B cell (primary cell): ENCODE measurements at regions not wholly inside any gene's neighbourhood (a gene's known extent, or its start where the extent isn't known, plus 50 kb on each side); places are given as distances from the start of the nearest gene placed in this dataset.
"Not testable (repeated sequence)": the region's sequence is repeated elsewhere in the genome, so short reads cannot be mapped to it uniquely, and the experiment has no call there.

Source experiments
- ATAC-seq: fragments of 200-7000 bp; cut with Tn5 transposase; one replicate; pipeline ENCODE4 v1.10.0; 2021; ENCODE audit warnings: low read depth, mild to moderate bottlenecking, moderate number of reproducible peaks, moderate library complexity
- CTCF ChIA-PET: fragments of 350-600 bp; sonication (Branson Sonifier 250); formaldehyde crosslinking; loops from one replicate; lab custom pipeline; 2021; ENCODE audit warnings: antibody characterized with exemption, inconsistent platforms; lab: Charles Lee
- POLR2A ChIA-PET: fragments of 350-600 bp; sonication (Branson Sonifier 250); formaldehyde crosslinking; loops from one replicate; lab custom pipeline; 2021; ENCODE audit warnings: antibody characterized with exemption; lab: Charles Lee
- DNase-seq: peaks from one replicate; pipeline ENCODE4 v3.0.0; 2013
- H2AFZ ChIP-seq: 2 replicates; pipeline ENCODE4 v1.6.1; 2012; ENCODE audit warnings: mild to moderate bottlenecking, low read depth, low read length; ENCODE audit not compliant: insufficient read depth, poor library complexity, severe bottlenecking
- H3K27ac ChIP-seq, 2 donors: 1 replicate in 1 of 2; 2 replicates in 1 of 2; pipeline ENCODE4 v1.5.1; 2012 to 2013; ENCODE audit warnings: low read length in 2 of 2, mild to moderate bottlenecking in 2 of 2, moderate library complexity in 1 of 2
- H3K27me3 ChIP-seq, 4 experiments: fragments of 200-600 bp in 1 of 4; sonication (generic) in 1 of 4; replicated peaks in 1 of 4; 1 replicate in 2 of 4; 2 replicates in 2 of 4; pipeline versions ENCODE4 v1.6.1 to v1.7.0; 2013 to 2016; ENCODE audit warnings: low read length in 3 of 4, mild to moderate bottlenecking in 2 of 4, mixed read lengths in 1 of 4, moderate library complexity in 1 of 4; ENCODE audit not compliant: insufficient read depth in 4 of 4, control insufficient read depth in 3 of 4; ENCODE audit errors: control extremely low read depth in 1 of 4
- H3K36me3 ChIP-seq, 2 experiments: replicated peaks in 1 of 2; 1 replicate in 1 of 2; 2 replicates in 1 of 2; pipeline versions ENCODE4 v1.6.1 to v1.7.1; 2013; ENCODE audit warnings: low read length in 1 of 2; ENCODE audit not compliant: insufficient read depth in 2 of 2, control insufficient read depth in 1 of 2; ENCODE audit errors: control extremely low read depth in 1 of 2, extremely low read depth in 1 of 2
- H3K4me1 ChIP-seq, 2 donors: fragments of 200-600 bp in 1 of 2; sonication (generic) in 1 of 2; 1 replicate in 1 of 2; 2 replicates in 1 of 2; pipeline versions ENCODE4 v1.5.1 to v1.6.1; 2013 to 2017; ENCODE audit warnings: low read length in 2 of 2; ENCODE audit not compliant: control insufficient read depth in 2 of 2, insufficient read depth in 2 of 2
- H3K4me2 ChIP-seq: replicated peaks from 2 replicates; pipeline ENCODE3; 2012; ENCODE audit warnings: mild to moderate bottlenecking, low read depth, low read length; ENCODE audit not compliant: poor library complexity, severe bottlenecking
- H3K4me3 ChIP-seq, 5 experiments: fragments of 200-600 bp in 1 of 5; sonication (generic) in 1 of 5; 1 replicate in 3 of 5; 2 replicates in 2 of 5; pipeline versions ENCODE4 v1.5.1 to v1.7.0; 2011 to 2016; ENCODE audit warnings: low read length in 4 of 5, mild to moderate bottlenecking in 4 of 5, low read depth in 2 of 5, control low read depth in 1 of 5, moderate library complexity in 1 of 5; ENCODE audit not compliant: insufficient read depth in 1 of 5; ENCODE audit errors: control extremely low read depth in 1 of 5, extremely low read depth in 1 of 5
- H3K79me2 ChIP-seq: fragments of 200-600 bp; sonication (generic); one replicate; pipeline ENCODE4 v1.6.0; 2016; ENCODE audit warnings: low read length; ENCODE audit not compliant: control insufficient read depth, insufficient read depth
- H3K9ac ChIP-seq: fragments of 200-600 bp; sonication (generic); 2 replicates; pipeline ENCODE4 v1.6.1; 2017; ENCODE audit warnings: mild to moderate bottlenecking, low read length, moderate library complexity
- H3K9me3 ChIP-seq, 3 donors: one replicate each; pipeline versions ENCODE4 v1.6.1 to v1.7.1; 2013; ENCODE audit warnings: low read length in 2 of 3; ENCODE audit not compliant: control insufficient read depth in 2 of 3, insufficient read depth in 1 of 3; ENCODE audit errors: control extremely low read depth in 1 of 3
- H4K20me1 ChIP-seq: 2 replicates; pipeline ENCODE4 v1.6.0; 2012; ENCODE audit warnings: mild to moderate bottlenecking, low read length; ENCODE audit not compliant: insufficient read depth, control insufficient read depth, poor library complexity, severe bottlenecking
- H3K27ac Mint-ChIP-seq: one replicate; pipeline ENCODE4 v1.8.0; 2021; ENCODE audit warnings: mixed read lengths
- H3K27me3 Mint-ChIP-seq: one replicate; pipeline ENCODE4 v1.8.0; 2021; ENCODE audit warnings: mixed read lengths
- H3K4me1 Mint-ChIP-seq: one replicate; pipeline ENCODE4 v1.8.0; 2021; ENCODE audit warnings: mixed read lengths
- H3K4me3 Mint-ChIP-seq: one replicate; pipeline ENCODE4 v1.8.0; 2021; ENCODE audit warnings: mixed read lengths
- H3K9me3 Mint-ChIP-seq: one replicate; pipeline ENCODE4 v1.8.0; 2022; ENCODE audit warnings: mixed read lengths; ENCODE audit not compliant: insufficient read depth
- EZH2 ChIP-seq: IDR thresholded peaks from 2 replicates; pipeline ENCODE4 v1.6.1; 2012; ENCODE audit warnings: borderline replicate concordance, low read depth, mild to moderate bottlenecking, moderate library complexity, low read length; ENCODE audit not compliant: insufficient read depth, poor library complexity, severe bottlenecking
- WGBS: methylation state at CpG from one replicate; pipeline ENCODE4 v1.1.5; 2013; ENCODE audit warnings: missing lambda C conversion rate; ENCODE audit not compliant: insufficient coverage; 5-methylcytosine and 5-hydroxymethylcytosine counted together
- intact Hi-C: fragments of 100-400 bp; cut with micrococcal nuclease; formaldehyde crosslinking; loops from one replicate; pipeline ENCODE4 v1.10.0; 2022
- TF ChIP-seq, protein P1 (sequence below): fragments of 200-600 bp; IDR thresholded peaks from one replicate; pipeline ENCODE4 v1.8.0; 2022; ENCODE audit warnings: antibody characterized with exemption, mild to moderate bottlenecking

DNA sequence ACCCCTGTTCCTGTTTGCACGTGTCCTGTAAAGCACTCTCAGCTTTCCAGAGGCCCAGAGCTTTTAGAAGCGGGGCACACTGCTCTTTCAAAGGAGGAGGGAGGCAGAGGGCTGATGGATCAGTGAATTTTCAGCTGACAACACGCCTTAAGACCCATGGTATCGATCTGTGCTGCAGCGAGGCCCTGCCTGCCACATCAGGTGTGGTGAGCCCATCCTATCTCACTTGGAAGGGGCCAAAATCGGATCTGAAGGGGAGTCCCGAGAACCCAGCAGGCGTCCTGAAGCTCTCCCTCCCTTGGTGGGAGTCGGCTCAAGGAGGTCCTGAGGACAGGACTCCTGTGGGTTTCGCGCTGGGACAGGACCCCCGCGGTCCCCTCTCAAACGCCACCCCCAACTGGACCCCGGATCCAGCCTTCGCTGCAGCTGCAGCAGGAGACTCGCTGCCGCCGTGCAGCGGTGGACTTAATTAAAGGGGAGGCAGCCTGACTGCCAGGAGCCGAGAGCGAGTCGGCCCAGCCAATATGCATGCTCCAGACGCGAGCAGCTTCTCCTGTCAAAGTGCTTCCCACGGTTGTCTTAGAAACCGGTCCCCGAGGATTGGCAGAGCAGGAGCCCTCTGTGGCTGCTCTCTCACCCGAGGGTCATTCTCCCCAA, 580.0 kb upstream of the ZNF337 start:
- no peaks in the 10 kb centered on the region for H3K9me3 Mint-ChIP-seq
- no peak overlapping the region for H3K4me3 ChIP-seq
- no peak overlapping the region for H3K4me3 Mint-ChIP-seq
- H3K4me1 Mint-ChIP-seq: no peaks in the 10 kb centered on the region
- H3K4me2 ChIP-seq: no peak overlapping the region
- POLR2A ChIA-PET: no interaction called here
- no peaks in the 10 kb centered on the region for H3K27me3 Mint-ChIP-seq
- H2AFZ ChIP-seq: no peak overlapping the region
- ATAC-seq: no peak
- H3K27ac ChIP-seq: no peak overlapping the region
- no peaks in the 10 kb centered on the region for H3K4me1 ChIP-seq
- CTCF ChIA-PET: no interaction called here
- intact Hi-C loops: no loop called here
- H3K9me3 ChIP-seq: peaks cover 0 to 13% (median 0%) of the 10 kb centered on the region in 3 donors
- H3K36me3 ChIP-seq: no peaks in the 10 kb centered on the region
- H3K79me2 ChIP-seq: no peaks in the 10 kb centered on the region
- no peak for DNase-seq
- no peaks in the 10 kb centered on the region for H4K20me1 ChIP-seq
- H3K27ac Mint-ChIP-seq: no peak overlapping the region
- no peaks in the 10 kb centered on the region for H3K27me3 ChIP-seq
- TF ChIP-seq, protein P1, sequence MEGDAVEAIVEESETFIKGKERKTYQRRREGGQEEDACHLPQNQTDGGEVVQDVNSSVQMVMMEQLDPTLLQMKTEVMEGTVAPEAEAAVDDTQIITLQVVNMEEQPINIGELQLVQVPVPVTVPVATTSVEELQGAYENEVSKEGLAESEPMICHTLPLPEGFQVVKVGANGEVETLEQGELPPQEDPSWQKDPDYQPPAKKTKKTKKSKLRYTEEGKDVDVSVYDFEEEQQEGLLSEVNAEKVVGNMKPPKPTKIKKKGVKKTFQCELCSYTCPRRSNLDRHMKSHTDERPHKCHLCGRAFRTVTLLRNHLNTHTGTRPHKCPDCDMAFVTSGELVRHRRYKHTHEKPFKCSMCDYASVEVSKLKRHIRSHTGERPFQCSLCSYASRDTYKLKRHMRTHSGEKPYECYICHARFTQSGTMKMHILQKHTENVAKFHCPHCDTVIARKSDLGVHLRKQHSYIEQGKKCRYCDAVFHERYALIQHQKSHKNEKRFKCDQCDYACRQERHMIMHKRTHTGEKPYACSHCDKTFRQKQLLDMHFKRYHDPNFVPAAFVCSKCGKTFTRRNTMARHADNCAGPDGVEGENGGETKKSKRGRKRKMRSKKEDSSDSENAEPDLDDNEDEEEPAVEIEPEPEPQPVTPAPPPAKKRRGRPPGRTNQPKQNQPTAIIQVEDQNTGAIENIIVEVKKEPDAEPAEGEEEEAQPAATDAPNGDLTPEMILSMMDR: no peak
- no peak for TF ChIP-seq EZH2
- no peak overlapping the region for H3K9ac ChIP-seq
- WGBS: 26% methylated on average over 25 of the region's 29 CpGs

DNA sequence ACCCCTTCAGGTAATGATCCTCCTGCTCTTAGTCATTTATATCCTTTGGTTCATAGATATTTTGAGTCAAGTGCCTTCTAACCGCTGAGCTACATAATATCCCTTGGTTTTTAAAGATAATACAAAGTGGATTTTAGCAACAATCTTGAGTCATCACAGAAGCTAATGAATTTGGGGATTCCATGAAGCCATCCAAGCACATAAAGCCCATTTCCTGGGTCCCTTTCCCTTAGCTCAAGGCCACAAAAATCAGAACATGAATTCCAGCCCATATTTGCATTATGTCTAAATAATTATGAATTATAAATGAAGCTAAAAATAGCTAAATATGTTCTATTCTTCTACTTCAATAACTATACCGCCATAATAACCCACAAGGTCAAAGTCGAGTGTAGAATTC, 572.1 kb upstream of the ZNF337 start:
- H3K4me1 Mint-ChIP-seq, DNase-seq, intact Hi-C loops, H3K27me3 Mint-ChIP-seq, CTCF ChIA-PET, H3K27ac Mint-ChIP-seq, H3K79me2 ChIP-seq, H3K27ac ChIP-seq, H4K20me1 ChIP-seq, H2AFZ ChIP-seq, H3K9me3 ChIP-seq, H3K4me1 ChIP-seq, H3K9me3 Mint-ChIP-seq, H3K4me3 Mint-ChIP-seq, POLR2A ChIA-PET, H3K4me3 ChIP-seq, ATAC-seq, H3K27me3 ChIP-seq, H3K9ac ChIP-seq, H3K36me3 ChIP-seq, H3K4me2 ChIP-seq: not testable (repeated sequence)
- no CpG with 5 or more reads among the region's 3 CpGs for WGBS

DNA sequence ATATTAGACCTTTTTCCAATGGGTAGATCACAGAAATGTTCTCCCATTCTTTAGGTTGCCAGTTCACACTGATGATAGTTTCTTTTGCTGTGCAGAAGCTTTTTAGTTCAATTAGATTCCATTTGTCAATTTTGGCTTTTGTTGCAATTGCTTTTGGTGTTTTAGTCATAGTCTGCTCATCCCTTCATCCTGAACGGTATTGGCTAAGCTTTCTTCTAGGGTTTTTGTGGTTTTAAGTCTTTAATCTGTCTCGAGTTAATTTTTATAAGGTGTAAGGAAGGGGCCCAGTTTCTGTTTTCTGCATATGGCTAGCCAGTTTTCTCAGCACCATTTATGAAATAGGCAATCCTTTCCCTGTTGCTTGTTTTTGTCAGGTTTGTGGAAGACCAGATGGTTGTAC, 564.3 kb upstream of the ZNF337 start:
- POLR2A ChIA-PET, H3K27ac Mint-ChIP-seq: not testable (repeated sequence)

More for the DNA sequence above, 564.3 kb upstream of the ZNF337 start:
- H3K27me3 ChIP-seq, H3K4me2 ChIP-seq, H3K9me3 ChIP-seq, DNase-seq, H3K9ac ChIP-seq, H3K79me2 ChIP-seq, H2AFZ ChIP-seq, intact Hi-C loops, H4K20me1 ChIP-seq, H3K27me3 Mint-ChIP-seq, H3K4me3 Mint-ChIP-seq, H3K36me3 ChIP-seq, CTCF ChIA-PET, H3K4me1 ChIP-seq, H3K27ac ChIP-seq, H3K4me1 Mint-ChIP-seq, H3K4me3 ChIP-seq, H3K9me3 Mint-ChIP-seq, ATAC-seq: not testable (repeated sequence)
- WGBS: no CpG with 5 or more reads among the region's 2 CpGs
